Neutrophil (primary cell): ENCODE measurements at regions not wholly inside any gene's neighbourhood (a gene's known extent, or its start where the extent isn't known, plus 50 kb on each side); places are given as distances from the start of the nearest gene placed in this dataset.
"Not testable (repeated sequence)": the region's sequence is repeated elsewhere in the genome, so short reads cannot be mapped to it uniquely, and the experiment has no call there.

ENCODE experiments used
- H3K27ac ChIP-seq: fragments of 200-600 bp; sonication (generic); 2 replicates; pipeline ENCODE4 v1.5.1; 2016; ENCODE audit warnings: mild to moderate bottlenecking, moderate library complexity
- H3K27me3 ChIP-seq: fragments of 200-600 bp; sonication (generic); 2 replicates; pipeline ENCODE4 v1.6.0; 2016; ENCODE audit warnings: mild to moderate bottlenecking
- H3K36me3 ChIP-seq: fragments of 200-600 bp; sonication (generic); 2 replicates; pipeline ENCODE4 v1.5.1; 2017
- H3K4me1 ChIP-seq, 2 experiments: fragments of 200-600 bp in 1 of 2; sonication (generic) in 1 of 2; 1 replicate in 1 of 2; 2 replicates in 1 of 2; pipeline versions ENCODE4 v1.5.1 to v1.6.1; 2013 to 2016; ENCODE audit warnings: low read depth in 1 of 2, low read length in 1 of 2, mild to moderate bottlenecking in 1 of 2, moderate library complexity in 1 of 2; ENCODE audit not compliant: control insufficient read depth in 1 of 2, insufficient read depth in 1 of 2
- H3K4me3 ChIP-seq, 2 experiments: fragments of 200-600 bp in 1 of 2; sonication (generic) in 1 of 2; 1 replicate in 1 of 2; 2 replicates in 1 of 2; pipeline ENCODE4 v1.5.1; 2013 to 2016; ENCODE audit warnings: low read depth in 1 of 2, low read length in 1 of 2, mild to moderate bottlenecking in 1 of 2, moderate library complexity in 1 of 2
- H3K9me3 ChIP-seq: fragments of 200-600 bp; sonication (generic); 2 replicates; pipeline ENCODE4 v1.5.1; 2016
- TF ChIP-seq, protein P1 (sequence below): fragments of 200-600 bp; sonication (generic); IDR thresholded peaks from 2 replicates; pipeline ENCODE4 v1.5.1; 2016; ENCODE audit warnings: antibody characterized with exemption

DNA sequence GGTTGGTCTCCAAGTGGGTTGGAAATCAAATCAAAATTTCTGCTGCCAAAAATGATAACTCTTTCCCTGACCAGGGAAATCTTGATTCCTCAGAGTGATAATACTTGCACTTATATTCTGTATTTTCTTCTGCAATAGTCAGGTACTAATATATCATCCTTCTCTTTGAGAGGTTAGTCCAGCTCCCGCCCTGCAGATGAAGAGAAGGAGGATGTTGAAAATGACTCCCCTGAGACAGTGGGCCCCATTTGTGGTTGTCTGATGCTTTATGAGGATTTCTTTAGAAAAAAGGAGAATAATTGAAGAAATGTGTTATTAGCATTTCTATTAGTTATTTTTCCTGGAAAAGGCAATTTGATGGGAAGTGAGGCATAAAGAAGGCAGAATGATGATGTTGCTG, 213.0 kb downstream of the SEC23IP start:
- H3K4me1 ChIP-seq = no peaks in the 10 kb centered on the region
- TF ChIP-seq, protein P1, sequence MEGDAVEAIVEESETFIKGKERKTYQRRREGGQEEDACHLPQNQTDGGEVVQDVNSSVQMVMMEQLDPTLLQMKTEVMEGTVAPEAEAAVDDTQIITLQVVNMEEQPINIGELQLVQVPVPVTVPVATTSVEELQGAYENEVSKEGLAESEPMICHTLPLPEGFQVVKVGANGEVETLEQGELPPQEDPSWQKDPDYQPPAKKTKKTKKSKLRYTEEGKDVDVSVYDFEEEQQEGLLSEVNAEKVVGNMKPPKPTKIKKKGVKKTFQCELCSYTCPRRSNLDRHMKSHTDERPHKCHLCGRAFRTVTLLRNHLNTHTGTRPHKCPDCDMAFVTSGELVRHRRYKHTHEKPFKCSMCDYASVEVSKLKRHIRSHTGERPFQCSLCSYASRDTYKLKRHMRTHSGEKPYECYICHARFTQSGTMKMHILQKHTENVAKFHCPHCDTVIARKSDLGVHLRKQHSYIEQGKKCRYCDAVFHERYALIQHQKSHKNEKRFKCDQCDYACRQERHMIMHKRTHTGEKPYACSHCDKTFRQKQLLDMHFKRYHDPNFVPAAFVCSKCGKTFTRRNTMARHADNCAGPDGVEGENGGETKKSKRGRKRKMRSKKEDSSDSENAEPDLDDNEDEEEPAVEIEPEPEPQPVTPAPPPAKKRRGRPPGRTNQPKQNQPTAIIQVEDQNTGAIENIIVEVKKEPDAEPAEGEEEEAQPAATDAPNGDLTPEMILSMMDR = no peak
- H3K9me3 ChIP-seq = no peaks in the 10 kb centered on the region
- H3K4me3 ChIP-seq = no peak overlapping the region
- no peaks in the 10 kb centered on the region for H3K36me3 ChIP-seq
- H3K27ac ChIP-seq = no peak overlapping the region
- peaks cover 4% of the 10 kb centered on the region for H3K27me3 ChIP-seq

DNA sequence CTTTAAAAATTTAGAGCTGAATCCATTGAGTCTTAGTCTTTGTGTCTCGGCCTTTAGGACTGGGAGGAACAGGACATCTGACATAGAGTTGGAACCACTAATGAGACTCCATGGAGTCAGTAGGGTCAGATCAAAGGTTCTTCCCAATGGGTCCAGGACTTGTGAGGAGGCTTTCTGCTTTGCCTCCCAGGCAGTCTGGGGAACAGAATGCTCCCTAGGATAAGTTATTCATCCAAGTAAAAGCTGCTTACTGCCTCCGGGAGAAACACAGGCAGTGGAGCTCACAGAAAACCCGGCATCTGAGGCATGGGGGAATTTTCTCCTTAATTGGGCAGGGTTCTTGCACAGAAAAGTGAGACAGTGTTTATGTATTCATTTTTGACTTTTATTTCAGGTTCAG, 216.4 kb downstream of the SEC23IP start:
- H3K9me3 ChIP-seq = no peaks in the 10 kb centered on the region
- no peak overlapping the region for H3K27ac ChIP-seq
- TF ChIP-seq, protein P1 = no peak
- H3K4me3 ChIP-seq = no peak overlapping the region
- no peaks in the 10 kb centered on the region for H3K36me3 ChIP-seq
- peaks cover 4% of the 10 kb centered on the region for H3K27me3 ChIP-seq
- H3K4me1 ChIP-seq = no peaks in the 10 kb centered on the region

DNA sequence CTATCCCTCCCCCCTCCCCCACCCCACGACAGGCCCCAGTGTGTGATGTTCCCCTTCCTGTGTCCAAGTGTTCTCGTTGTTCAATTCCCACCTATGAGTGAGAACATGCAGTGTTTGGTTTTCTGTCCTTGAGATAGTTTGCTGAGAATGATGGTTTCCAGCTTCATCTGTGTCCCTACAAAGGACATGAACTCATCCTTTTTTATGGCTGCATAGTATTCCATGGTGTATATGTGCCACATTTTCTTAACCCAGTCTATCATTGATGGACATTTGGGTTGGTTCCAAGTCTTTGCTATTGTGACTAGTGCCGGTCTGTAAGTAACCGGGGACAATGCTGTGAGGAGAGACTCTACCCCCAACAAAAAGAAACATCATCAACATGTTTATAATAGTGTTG, 217.2 kb downstream of the SEC23IP start:
- H3K27me3 ChIP-seq, H3K4me3 ChIP-seq, H3K27ac ChIP-seq: not testable (repeated sequence)

DNA sequence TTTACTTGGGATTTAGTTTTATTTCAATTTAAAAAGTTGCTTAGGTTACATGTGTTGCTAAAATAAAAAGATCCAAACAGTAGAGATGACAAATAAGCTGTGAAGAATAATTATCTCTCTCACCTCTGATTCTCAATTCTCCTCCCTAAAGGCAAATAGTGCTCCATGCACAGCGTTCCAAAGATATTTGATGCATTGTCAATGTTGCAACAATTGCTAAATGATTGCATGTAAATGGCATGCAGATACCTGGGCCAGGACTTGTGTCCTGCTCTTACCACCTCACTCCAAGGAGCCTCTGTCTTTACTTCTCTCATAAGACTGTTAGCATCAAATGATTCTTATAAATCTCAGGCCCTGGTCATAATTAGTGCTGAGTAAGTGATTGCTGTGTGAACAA, 217.7 kb downstream of the SEC23IP start:
- Histone ChIP-seq H3K9me3 (no peaks in the 10 kb centered on the region), H3K27me3 (peaks cover 4% of the 10 kb centered on the region), H3K4me1 (no peaks in the 10 kb centered on the region), H3K27ac (no peak overlapping the region), H3K4me3 (no peak overlapping the region), H3K36me3 (no peaks in the 10 kb centered on the region)
- TF ChIP-seq, protein P1 = no peak

More for the DNA sequence above, 217.2 kb downstream of the SEC23IP start:
- not testable (repeated sequence) for H3K4me1 ChIP-seq, H3K36me3 ChIP-seq, H3K9me3 ChIP-seq

DNA sequence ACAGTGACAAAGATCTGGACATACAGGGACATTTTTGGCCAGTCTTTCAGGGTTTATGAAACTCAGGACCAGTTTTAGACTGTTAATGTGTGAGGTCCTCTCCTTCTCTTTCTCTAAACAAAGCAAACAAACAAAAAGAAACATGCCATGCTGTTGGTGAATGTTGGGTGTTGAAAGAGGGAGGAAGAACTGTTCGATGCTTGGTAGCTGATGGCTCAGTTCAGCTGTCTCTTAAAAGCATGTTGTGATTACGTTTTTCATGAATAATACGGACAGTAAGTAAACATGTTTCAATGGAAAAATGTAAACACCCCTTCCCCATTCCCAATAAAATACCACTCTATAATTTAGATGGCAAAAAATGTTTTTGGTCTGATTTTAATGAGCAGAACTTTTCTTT, 219.1 kb downstream of the SEC23IP start:
- no peaks in the 10 kb centered on the region for H3K4me1 ChIP-seq
- no peaks in the 10 kb centered on the region for H3K27me3 ChIP-seq
- TF ChIP-seq, protein P1 = no peak
- H3K27ac ChIP-seq = no peak overlapping the region
- no peaks in the 10 kb centered on the region for H3K36me3 ChIP-seq
- no peak overlapping the region for H3K4me3 ChIP-seq
- H3K9me3 ChIP-seq = no peaks in the 10 kb centered on the region

DNA sequence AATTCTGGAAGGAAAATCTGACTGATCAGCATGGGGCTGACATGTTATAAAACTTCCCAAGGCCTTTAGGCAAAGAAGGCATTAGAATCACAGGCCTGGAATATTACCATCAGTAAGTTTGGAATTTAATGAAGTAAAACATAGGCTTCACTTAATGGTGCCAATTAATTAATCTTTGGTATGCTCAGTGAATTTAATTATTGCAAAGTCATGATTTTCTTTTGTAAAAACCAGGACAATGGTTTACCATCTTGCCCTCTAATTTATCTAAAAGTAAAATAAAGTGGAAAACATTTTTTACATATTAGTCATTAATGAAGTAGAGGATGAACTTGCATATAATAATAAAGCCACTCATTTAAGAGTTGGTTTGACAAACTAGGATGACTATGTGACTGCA, 220.3 kb downstream of the SEC23IP start:
- TF ChIP-seq, protein P1 = no peak
- Histone ChIP-seq H3K27me3 (no peaks in the 10 kb centered on the region), H3K36me3 (no peaks in the 10 kb centered on the region), H3K9me3 (no peaks in the 10 kb centered on the region), H3K4me3 (no peak overlapping the region), H3K4me1 (no peaks in the 10 kb centered on the region), H3K27ac (no peak overlapping the region)
